GM18868 (cell line): ENCODE measurements at regions not wholly inside any gene's neighbourhood (a gene's known extent, or its start where the extent isn't known, plus 50 kb on each side); places are given as distances from the start of the nearest gene placed in this dataset.
A peak's percentile ranks its signal among the peaks of the same experiment; 100 is the strongest.
"Not testable (repeated sequence)": the region's sequence is repeated elsewhere in the genome, so short reads cannot be mapped to it uniquely, and the experiment has no call there.

Source experiments
- ATAC-seq: cut with Tn5 transposase; IDR thresholded peaks from one replicate; pipeline ENCODE4 v1.9.1; 2021; ENCODE audit warnings: mild to moderate bottlenecking, moderate library complexity; ENCODE audit not compliant: unreplicated experiment

DNA sequence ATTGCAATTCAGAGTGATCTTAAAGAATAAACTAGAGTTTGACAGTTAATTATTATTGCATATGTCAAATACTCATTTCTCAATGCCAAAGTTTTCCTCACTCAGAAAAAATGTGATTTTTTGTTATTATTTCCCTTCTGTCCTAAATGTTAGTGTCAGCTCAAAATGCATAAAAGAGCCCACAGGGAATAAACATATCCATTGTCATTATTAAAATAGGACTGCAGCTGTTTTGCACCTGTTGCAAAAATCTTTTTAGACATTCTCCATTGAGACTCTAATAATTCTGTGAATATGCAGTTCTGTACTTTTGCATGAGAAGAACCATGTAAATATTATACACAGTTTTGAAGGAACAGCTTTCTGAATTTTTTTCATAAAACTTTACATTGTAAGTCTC lies 540.0 kb upstream of the SLC39A10 start:
- ATAC-seq: no peak

DNA sequence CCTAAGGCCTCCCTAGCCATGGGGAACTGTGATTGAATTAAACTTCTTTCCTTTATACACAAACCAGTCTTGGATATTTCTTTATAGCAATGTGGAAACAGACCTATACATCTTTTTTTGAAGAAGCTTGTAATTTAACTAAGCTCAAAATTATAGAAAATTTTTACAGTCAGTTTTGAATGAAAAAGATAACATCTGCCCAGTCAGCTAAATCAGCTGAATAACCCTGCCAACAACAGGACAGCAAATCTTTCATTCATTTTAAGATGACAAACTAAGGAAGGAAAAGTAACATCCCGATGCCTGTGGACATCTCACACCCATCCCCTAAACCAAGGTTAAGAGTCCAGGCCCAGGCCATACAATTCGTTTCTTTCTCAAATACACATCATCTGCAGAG lies 541.3 kb upstream of the SLC39A10 start:
- ATAC-seq: no peak

DNA sequence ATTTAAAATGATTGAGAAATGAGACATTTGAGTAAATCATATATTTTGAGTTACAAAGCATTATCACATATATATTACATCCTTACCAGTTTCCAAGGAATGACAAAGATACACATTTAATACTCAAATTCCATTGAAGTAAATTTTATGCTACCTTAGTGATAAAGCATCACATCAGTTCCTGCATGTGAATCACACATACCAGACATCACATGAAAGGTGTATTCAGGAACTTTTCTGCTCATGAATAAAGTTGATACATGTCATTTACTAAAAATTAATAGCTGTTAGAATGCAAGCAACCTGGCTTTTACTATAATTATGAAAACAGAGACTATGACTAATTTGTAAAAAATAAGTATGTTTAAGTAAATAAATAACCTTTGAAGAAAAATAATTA lies 548.8 kb upstream of the SLC39A10 start:
- ATAC-seq: no peak

DNA sequence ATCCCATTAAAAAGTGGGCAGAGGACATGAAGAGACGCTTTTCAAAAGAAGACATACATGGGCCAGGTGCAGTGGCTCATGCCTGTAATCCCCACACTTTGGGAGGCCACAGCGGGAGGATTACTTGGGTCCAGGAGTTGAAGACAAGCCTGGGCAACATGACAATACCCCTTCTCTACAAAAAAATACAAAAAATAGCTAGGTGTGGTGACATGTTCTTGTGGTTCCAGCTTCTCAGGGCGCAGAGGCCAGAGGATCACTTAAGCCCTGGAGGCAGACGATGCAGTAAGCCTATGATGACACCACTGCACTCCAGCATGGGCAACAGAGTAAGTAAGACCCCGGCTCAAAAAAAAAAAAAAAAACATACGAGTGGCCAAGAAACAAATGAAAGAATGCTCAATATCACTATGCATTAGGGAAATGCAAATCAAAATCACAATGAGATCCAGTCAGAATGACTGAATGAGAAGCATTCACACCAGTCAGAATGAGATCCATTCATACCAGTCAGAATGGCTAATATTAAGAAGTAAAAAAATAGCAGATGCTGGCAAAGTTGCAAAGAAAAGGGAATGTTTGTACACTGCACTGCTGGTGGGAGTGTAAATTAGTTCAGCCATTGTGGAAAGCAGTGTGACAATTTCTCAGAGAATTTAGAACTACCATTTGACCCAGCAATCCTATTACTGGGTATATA lies 550.2 kb upstream of the SLC39A10 start:
- ATAC-seq: no peak

DNA sequence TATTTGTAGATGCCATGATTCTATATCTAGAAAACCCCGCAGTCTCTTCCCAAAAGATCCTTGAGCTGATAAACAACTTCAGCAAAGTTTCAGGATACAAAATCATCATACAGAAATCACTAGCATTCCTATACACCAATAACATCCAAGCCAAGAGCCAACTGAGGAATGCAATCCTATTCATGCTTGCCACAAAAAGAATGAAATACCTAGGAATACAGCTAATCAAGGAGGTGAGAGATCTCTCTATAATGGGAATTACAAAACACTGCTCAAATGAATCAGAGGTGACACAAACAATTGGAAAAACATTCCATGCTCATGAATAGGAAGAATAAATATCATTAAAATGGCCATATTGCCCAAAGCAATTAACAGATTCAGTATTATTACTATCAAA lies 551.4 kb upstream of the SLC39A10 start:
- no peak for ATAC-seq

DNA sequence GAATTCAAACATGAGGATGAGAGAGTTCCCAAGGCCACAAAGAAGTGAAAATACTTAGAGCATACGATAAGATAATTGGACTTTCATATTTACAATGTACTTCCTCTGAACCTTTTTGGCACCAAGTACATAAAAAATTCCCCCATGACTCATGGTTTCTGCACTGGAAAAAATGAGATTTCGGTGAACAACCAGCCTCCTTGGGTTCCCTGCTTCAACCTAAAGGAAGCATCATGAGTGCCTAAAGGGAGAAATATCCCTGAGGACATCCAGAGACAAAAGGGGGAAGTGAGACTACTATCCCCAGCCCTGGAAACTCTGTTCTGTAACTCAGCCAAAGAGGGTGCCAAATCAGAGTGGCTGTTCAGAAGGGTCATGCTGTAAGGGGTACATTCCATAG lies 562.7 kb upstream of the SLC39A10 start:
- ATAC-seq: peak; percentile 82

DNA sequence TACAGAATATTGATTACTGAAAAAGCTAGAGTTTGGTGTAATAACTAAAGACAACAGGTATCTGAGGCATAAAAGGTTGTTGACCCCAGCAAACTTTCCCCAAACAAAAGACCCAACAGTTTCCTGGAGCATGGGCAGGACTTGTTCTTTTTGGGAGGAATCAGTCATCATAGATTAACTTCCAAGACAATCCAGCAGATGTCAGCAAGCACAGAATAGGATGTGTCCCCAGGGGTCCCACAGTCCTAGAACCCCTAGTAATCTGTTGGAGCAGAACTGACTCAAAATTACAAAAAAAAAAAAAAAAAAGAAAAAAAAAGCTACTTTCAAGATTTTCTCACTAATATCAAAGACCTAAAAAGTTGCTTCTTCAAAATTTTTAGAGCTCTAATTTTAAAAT lies 564.7 kb upstream of the SLC39A10 start:
- ATAC-seq: no peak

DNA sequence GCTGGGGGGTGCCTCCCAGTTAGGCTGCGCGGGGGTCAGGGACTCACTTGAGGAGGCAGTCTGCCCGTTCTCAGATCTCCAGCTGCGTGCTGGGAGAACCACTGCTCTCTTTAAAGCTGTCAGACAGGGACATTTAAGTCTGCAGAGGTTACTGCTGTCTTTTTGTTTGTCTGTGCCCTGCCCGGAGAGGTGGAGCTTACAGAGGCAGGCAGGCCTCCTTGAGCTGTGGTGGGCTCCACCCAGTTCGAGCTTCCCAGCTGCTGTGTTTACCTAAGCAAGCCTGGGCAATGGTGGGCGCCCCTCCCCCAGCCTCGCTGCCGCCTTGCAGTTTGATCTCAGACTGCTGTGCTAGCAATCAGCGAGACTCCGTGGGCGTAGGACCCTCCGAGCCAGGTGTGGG lies 584.2 kb upstream of the SLC39A10 start:
- not testable (repeated sequence) for ATAC-seq

DNA sequence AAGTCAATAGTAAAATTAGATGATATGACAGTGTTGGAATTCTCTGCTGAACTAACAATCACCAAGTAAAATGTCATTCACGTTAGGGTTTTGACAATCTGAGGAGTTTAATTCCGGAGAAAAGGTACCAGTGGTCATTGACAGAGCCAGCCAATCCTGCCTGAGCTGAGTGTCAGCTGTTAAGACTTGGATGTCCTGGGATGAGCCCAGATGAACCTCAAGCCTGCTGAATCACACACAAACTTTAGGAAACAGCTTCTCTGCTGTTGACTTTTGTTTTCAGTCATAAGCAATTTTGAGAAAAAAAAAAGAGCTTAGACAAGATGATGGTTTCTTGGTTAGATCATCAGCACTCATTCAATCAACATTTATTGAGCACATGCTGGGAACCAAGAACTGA lies 600.0 kb upstream of the SLC39A10 start:
- no peak for ATAC-seq

DNA sequence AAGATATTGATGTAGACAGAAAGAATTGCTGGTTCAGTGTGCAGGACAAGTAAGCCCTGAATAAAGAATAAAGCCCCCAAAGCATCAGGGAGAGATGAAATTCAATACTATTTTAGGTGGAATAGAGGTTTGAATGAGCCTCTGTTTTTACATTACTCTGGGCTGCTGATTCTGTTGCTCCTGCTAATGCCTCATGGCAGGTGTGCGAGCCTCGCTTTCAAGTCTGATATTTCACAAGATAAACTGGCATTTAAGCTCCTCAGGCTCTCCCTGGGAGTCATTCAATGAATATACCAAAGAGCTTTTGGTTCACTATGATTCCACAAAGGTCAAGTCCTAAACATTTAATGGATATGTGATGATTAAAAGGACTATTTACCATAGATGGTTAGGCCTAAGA lies 601.0 kb upstream of the SLC39A10 start:
- no peak for ATAC-seq

DNA sequence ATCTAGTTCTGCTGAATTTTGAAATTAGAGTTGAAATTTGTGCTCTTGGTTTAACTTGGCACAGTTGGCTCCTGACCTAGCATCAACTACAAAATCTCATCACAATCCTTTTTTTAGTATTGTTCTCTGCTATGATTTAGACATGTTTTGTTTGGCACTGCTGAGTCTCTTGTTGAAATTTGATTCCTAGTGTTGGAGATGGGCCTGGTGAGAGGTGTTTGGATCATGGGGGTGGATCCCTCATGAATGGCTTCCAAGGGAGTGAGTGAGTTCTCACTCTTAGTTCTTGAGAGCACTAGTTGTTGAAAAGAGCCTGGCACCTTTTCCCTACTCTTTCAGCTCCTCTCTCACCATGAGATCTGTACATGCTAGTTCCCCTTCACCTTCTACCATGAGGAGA lies 605.6 kb upstream of the SLC39A10 start:
- ATAC-seq: no peak

DNA sequence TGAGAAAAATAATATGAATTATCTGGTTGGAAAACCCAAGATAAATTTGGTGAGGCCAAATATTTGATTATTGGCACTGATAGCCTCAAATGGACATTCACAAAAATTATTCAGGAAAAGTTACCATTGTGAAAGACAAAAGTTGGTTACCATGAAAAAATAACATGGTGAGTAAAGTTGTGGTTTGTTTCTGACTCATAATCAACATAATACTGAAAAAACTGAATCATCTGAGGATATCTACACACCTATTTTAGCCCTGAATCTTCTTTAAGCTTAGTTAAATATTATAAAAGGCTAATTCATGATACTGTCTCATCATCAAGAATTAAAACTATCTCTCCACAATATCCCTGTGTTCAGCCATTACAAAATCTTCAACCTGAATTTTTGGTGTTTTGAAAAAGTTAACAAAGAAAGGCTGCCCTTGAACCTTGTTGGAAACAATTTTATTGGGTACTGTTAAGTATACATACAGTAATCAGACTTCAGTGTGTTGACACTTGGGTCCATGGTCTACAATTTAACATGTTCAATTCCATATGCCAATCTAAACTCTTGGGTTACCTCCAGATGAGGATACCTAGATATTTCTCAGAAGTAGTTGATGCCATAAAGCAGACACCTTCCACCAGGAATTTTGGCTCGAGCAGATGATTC lies 607.5 kb upstream of the SLC39A10 start:
- peak; percentile 90 for ATAC-seq

DNA sequence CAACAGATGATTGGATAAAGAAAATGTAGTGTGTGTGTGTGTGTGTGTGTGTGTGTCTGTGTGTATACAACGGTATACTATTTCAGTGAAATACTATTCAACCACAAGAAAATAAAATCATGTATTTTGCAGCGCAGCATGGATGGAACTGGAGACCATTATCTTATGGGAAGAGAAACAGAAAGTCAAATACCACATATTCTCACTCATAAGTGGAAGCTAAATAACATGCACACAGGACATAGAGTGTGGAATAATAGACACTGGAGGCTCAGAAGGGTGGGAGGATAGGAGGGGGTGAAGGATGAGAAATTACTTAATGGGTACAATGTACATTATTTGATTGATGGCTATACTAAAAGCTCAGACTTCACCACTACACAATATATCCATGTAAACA lies 609.1 kb upstream of the SLC39A10 start:
- ATAC-seq: peak; percentile 32

DNA sequence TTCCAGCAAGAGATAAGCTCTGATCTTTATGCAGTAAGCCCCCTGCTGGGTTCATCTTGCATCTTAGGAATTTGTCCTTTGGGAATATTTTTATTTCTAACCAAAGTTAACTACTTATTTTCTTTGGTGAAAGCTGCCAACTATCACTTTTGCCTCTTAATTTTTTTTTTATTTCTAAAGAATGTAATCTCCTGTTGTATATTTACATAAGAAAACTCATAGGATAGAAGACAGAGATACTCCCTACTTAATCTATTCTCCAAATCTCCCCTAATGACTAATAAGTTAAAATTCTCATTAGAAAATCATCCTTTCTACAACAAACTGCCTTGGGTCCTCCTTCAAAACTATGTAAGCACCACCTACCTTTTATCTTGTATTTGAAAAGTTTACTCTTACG lies 612.2 kb upstream of the SLC39A10 start:
- ATAC-seq: no peak

DNA sequence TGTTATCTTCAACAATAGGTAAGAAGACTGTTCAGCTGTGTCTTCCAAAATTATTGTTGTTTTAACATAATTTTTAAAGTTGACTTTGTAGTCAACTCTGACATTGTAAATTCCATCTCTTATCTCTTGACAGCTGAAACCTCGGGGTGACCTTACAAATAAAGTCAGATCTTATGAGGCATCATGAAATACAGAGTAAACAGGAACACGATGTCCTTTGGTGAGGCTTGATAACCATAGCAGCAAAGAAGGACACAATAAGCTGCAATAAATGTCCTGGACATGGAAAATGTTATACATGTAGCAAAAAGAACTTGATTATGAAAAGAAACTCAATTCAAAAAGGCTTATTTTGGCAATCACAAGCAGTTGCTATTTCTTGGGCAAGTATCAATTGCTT lies 618.9 kb upstream of the SLC39A10 start:
- no peak for ATAC-seq

DNA sequence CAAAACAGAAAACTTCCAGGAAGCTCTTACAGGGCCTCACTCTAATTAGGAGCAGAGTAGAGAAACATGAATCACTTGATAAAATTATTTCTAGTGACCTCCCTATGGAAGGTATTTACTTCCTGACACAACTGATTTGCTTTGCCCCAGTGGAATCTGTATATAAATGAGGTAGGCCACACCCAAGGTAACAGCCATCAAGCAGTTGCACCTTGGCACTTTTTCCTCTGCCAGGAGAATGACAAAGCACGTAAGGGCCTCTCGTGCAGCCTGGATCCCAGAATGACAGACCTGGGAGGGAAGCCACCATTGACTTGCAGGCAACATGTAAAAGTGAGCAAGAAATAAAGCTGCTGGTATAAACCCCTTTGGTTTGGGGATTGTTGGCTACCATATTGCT lies 620.0 kb upstream of the SLC39A10 start:
- no peak for ATAC-seq

DNA sequence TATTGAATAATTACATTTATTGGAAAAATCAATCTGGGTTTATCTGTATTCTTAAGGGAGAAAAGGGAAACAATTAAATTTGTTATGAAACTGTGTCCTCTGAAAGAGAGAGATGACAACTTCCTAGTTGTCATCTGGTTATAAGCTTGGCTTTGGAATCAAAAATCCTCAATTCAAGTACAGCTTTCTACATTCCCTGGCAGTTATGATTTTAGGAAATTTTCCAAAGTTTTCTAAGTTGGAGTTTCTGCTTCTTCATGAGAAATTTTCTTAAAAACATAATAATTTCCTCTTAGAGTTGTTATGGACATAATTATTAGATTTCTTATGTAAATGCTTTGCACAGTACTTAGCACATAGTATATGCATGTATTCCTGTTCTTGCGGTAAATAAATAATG lies 625.6 kb upstream of the SLC39A10 start:
- ATAC-seq: no peak

DNA sequence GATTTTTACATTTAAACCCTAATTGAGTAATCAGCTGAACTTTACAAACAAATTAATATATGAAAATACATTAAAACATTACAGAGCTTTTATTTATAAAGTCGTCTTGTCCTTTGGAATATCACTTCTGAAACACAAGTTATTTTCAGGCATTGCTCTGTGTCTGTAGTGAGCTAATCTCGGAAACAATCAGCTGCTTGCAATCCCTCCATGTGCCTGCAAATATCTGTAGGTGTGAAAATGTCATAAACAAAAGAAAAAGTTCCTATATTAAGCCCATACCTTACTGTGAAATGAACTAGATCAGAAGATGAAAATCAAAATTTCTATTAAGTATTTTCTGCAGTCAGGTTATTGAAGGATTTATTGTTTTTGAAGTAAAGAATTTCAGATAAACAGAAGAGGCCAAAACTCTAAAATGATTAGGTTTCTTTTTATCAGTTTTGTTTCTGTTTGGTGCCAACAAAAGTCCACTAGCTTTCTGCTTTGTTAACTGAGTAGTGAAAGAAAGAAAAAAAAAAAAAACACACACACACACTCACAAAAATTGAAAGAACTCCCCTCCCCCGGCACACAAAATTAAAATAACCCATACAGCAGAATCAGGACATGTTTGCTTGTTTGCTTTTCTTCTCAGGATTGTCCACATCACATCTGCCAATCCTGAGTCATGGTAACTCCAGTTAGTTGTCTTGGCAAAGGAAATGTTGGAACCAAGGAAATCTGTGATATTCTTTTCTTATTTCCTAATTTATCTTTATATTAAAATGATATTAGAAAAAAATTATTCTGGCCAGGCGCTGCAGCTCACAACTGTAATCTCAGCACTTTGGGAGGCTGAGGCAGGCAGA lies 627.0 kb upstream of the SLC39A10 start:
- peak; percentile 43 for ATAC-seq

DNA sequence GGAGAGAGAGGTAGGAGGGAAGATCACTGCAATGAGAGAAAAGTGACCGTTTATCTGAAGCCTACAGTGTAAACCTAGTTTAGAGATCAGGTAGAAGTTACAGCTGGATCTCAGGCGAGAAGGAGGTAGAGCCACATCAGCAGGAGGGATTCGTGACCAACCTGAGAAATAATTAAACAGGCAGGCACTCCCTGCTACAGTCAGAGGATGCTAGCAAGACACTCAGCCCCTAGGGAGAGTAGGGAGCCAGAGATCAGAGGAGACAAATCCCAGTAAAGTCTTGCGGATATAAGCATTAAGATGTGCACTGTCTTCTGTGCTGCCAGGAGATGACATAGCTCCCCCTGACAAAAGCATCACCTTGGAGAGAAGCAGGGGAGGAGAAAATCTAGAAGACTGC lies 629.1 kb upstream of the SLC39A10 start:
- ATAC-seq: no peak

DNA sequence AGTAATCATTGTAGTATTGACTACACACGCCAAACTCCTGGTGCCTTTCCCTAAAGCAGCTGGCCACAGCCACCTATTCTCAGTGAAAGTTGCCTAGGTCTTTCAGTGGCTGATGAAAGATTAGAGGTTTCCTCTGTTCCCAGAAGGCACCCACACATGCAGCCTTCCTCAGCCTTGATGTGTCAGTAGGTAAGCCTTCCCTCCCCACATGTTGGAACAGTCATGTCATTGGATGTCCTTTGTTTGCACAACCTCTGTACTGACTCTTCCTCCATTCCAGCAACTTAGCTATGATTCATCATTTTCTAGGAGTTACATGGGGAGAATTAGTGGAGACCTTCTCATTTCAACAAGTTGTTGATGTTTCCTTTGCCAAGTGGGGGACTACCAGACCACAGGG lies 630.8 kb upstream of the SLC39A10 start:
- no peak for ATAC-seq

DNA sequence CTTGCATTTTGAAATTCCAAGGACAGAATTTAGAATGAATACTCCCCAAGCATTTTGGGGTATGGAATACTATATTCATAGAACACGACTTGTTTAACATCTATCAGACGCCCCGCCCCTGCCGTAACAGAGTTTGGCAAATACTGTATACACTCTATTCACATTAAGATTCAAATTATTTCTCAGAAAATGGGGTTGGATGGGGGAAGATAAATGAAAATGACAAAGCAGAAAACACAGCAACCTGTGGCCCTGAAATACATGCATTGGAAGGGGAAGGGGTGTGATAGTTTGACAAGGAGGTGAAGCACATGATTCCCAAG lies 634.6 kb upstream of the SLC39A10 start:
- ATAC-seq: no peak
